HG03060 (cell line): ENCODE measurements at regions not wholly inside any gene's neighbourhood (a gene's known extent, or its start where the extent isn't known, plus 50 kb on each side); places are given as distances from the start of the nearest gene placed in this dataset.
"Not testable (repeated sequence)": the region's sequence is repeated elsewhere in the genome, so short reads cannot be mapped to it uniquely, and the experiment has no call there.

Experiments used
- ATAC-seq: cut with Tn5 transposase; IDR thresholded peaks from one replicate; pipeline ENCODE4 v1.9.1; 2021; ENCODE audit warnings: low read depth, moderate number of reproducible peaks; ENCODE audit not compliant: unreplicated experiment

DNA sequence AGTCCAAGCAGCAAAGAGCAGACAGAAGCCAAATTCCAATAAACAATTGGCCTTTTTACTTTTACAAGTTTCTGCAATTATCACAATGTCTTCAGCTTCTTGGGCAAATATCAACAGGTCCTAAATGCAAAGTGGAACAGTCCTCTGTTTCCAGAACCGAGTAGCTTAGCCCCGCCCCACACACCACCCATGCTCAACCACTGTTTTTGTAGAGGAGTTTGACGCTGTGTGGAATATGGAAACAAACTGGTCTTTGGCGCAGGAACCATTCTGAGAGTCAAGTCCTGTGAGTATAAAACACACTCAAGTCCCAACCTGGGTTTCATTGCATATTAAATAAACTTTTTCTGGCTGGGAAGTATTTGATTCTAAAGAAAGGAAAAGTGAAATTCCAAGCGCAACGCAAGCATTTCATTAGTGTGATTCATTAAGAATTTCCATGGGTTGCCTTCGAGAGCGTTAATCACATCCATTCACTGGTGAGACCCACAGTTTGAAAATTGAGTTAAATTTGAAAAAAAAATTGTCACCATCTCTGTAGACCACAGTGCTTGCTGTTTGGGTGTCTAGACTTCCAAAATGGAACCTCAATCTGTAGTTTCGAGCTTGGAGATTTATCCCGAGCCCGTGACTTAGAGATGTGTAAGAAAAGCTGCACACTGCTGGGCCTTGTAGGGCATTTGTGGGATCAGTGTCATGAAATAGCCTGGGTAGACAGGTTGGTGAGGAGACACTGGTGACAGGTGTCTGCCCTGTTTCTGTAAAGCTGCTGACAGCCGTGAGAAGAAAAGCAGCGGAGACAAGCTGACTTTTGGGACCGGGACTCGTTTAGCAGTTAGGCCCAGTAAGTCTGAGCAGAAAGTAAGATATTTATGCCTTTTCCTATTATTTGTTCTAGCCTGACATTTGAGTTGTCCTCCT is 96.1 kb downstream of the DAD1 start:
- no peak for ATAC-seq

- ATAC-seq = no peak
Measured at GRCh38 chr14:22491683-22492621, 97.1 kb downstream of the DAD1 start.

GRCh38 chr14:22491053-22491452 is 98.0 kb downstream of the DAD1 start:
- not testable (repeated sequence) for ATAC-seq

DNA sequence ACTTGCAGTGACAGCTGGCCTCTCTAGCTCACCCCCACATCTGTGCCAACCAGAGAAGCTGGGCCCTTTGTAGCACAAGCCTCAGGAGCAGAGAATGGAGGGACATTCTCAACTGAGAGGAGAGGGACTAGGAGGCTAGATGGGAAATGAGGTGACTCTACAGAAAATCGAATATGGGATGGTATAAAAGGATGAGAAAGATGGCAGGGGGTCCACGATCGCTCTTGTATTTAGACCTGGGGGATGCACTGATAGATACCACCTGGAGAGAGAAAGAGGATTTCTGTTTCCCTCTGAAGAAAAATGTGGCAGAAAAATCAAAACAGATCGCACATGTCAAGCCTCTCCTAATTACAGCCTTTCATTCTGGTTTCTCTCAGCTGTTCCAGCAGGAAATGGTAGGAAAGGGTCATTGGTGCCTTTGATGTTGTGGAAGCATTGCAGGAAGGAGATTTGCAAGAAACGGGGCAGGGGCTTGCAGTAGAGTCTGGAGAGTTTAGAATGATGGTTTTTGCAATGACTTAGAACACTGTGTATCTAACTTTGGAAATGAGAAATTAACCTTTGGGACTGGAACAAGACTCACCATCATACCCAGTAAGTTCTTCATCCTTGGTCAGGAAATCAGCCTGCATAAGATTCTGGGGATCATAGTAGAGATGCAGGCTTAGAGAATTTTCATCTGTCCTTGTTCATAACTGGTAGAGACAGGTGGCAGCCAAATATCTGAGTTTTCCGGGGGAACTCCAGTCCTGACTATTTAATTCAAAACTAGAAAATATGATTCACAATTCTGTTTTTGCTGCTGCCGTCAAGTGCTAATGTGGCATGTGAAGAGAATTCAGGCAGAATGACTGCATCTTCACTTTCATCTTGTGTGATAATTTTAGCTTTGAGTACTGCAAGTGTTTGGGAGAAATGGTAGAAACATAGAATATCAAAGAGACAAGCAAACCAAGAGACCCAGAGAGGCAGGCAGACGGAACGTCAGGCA is 98.8 kb downstream of the DAD1 start:
- ATAC-seq = no peak

DNA sequence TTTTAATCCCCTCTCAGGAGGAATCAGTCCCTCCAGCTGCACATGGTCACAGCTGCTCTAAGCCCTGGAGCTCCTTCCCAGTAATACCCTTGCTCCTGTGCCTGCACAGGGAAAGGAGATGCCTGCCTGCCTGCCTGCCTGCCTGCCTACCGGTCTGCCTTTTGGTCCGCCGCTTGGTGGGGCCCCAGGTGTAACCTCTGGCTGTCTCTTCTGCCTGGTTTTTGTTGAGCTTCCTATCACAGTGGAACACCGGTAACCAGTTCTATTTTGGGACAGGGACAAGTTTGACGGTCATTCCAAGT is 99.8 kb downstream of the DAD1 start:
- ATAC-seq = no peak

DNA sequence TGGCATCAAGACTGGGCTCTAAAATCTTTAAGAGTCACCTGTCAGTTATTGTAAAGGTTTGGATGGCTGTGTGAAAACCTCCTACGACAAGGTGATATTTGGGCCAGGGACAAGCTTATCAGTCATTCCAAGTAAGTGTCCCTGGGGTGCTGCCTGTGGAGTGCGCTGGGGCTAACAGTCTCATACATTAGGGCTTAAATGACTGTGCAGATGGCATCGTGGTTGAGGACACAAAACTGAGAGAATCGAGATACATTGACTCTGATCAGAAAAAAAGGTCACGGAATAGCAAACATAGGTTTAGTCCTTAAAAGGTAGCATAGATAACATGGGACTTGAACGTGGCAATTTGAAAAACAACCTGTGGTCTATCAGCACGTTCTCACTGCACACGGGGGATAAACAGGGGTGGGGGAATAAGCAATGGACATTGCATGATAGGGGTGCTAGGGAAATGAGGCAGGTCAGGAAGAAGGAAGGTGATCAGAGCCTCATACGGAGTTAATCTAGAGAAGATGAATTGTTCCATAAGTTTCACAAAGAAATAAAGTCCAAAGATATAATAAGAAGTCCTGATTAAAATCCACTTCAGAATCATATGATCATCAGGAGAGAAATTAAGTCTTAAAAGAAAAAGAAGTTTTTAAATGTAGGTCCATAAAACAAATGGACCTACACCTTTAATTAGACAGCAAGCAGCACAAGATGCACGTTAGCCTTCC is 100.3 kb downstream of the DAD1 start:
- no peak for ATAC-seq

- no peak for ATAC-seq
Measured at GRCh38 chr14:22487941-22488340, 101.1 kb downstream of the DAD1 start.

- ATAC-seq = no peak
Measured at GRCh38 chr14:22487401-22487800, 101.6 kb downstream of the DAD1 start.

DNA sequence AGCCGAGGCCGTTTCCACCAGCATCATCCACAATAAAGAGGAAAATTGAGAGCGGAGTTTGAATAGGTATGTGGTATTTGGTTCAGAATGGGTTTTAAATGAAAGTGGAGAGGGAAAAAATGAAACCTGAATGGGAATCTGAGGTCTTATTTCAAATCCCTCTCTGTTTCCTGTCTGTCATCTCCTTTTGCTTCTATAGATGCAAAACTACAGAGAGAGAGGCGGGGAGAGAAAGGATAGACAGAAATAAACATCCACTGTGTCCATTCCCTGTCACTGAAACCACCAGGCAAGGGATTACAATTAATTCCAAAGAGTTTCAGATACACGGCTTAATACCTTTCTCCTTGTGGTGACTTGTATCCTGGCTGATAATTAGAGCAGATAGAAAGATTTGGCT is 102.3 kb downstream of the DAD1 start:
- no peak for ATAC-seq

GRCh38 chr14:22485649-22486048 is 103.4 kb downstream of the DAD1 start:
- ATAC-seq = no peak

- no peak for ATAC-seq
Measured at GRCh38 chr14:22485178-22485577, 103.8 kb downstream of the DAD1 start.

DNA sequence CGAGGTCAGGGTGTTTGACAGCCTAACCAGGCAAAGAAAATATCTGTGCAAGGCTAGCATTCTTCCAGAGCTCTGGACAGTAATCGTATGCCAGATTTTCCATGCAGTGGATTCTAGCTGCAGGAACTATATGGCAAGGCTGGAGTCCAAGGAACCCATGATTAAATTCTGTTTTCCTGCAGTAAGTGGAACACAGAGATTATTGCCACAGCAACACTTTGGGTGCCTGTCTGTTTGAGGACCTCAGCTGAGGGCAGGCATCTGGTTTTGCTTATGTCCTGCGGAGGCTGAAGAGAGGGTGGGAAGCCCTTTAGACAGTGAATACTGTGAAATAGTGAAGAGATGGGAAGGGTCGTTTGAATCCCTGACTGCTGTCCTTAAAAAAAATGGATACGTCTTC is 104.4 kb downstream of the DAD1 start:
- ATAC-seq = no peak

DNA sequence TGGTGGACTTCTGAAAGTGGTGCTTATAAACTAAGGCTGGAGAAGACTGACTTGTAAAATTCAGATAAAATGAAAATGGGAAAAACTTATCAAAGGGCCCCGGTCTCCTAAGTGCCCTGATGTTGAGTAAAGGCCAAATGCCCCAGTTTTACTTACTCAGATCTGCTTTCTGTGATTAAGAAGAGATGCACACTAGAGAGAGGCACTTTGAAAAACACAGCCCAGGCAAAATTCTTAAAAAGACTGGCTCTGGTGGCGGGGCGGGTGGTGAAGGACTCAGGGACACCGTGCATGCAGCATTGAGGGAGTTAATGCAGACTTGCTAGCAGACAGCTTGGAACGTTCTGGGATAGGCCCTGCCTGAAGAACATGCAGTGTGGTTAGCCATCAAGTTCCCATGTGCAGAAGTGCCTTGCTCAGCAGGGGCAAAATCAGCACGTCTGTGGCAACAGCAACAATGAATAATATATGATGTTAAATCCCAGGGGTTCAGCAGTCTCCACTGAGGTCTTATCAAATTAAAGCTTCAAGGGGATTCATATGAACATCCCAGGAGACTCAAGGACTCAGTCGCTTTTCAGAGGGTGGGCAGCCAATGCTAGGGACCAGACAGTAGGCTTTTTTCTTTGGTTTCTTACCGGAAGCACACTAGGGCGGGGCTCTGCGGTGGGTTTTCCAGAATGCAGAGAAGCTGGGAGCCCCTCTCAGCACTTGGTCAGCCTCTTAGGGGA is 105.0 kb downstream of the DAD1 start:
- ATAC-seq = no peak

DNA sequence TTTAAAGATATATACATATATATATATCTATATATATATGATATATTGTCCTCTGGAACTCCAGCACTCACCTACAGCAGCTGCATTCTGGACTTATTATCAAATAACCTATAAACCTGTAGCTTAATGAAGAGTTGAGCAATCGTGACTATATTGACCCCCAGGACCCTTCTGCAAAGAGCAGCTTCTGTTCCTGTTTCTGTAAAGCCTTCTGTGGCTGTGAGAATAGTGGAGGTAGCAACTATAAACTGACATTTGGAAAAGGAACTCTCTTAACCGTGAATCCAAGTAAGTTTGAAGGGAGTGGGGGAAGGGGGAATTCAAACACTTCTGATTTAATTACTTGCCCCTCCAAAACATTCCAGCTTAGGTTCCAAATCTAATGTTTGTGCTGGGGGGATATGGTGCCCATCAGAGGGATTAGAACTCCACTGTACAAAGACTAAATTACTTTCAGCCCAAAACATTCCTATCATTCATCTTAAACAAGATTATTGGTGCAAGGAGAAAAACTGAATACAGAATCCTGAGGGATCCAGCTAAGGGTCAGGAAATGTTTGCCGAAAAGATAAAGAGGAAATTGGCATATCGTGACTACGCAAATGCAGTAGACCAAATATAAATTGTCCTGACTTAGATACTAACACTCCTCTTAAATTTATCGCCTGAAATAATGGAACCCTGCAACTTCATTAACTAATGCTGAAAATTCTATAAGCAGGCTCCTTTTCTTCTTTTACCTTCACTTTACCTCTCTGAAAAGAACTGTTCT is 106.1 kb downstream of the DAD1 start:
- ATAC-seq = no peak

GRCh38 chr14:22482085-22482694 is 106.8 kb downstream of the DAD1 start:
- ATAC-seq = no peak

- ATAC-seq = no peak
Measured at GRCh38 chr14:22481546-22481945, 107.5 kb downstream of the DAD1 start.

- no peak for ATAC-seq
Measured at GRCh38 chr14:22479776-22480464, 109.1 kb downstream of the DAD1 start.
